Cardiac septum (tissue), 1 donor: ENCODE measurements at regions not wholly inside any gene's neighbourhood (a gene's known extent, or its start where the extent isn't known, plus 50 kb on each side); places are given as distances from the start of the nearest gene placed in this dataset.
"Not testable (repeated sequence)": the region's sequence is repeated elsewhere in the genome, so short reads cannot be mapped to it uniquely, and the experiment has no call there.

ENCODE experiments used
- DNase-seq: peaks from one replicate; pipeline ENCODE4 v3.0.0-alpha.2; 2020; ENCODE audit warnings: low spot score
- intact Hi-C: fragments of 100-400 bp; cut with DNase I; formaldehyde crosslinking; loops from one replicate; pipeline ENCODE4 v1.14.0; 2022
- donor health status: DM: no; HTN: no; CAD: no.

DNA sequence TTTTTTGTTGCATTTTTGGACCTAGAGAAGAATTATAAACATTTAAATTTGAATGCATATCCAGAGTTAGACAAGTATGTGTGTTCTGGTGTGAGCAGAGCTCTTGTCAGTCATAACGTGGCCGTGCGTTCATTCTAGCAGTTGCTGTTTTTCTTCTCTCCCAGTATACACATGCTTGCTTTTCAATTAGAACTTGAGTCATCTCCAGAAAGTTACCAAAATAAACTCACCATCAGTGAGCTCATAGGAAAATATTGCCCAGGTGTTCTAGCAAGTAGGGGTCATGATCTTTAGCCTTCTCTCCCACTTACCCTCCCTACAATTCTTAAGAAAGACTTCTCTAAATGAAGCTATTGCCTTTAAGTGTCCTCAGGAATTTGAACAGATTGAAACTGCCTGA, 247.5 kb upstream of the TUT7 start:
- no peak for DNase-seq
- intact Hi-C loops: no loop called here

DNA sequence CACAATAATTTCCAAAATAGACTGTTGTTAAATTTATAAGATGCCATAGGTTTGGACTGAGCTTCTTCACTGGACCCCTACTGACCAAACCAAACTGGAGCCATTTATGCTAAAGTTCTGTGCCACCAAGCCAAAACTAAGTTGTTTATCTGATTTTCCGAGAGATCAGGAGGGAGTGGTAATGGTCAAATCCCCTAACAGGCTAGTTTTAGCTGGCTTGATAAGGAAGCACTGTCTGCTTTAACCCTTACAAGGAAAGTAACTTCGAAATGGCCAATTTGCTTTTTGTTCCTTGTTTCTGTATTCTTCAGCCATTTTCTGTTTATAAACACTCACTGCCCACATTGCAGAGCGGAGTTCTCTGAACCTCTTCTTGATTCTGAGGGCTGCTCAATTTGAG, 246.8 kb upstream of the TUT7 start:
- intact Hi-C loops: no loop called here
- no peak for DNase-seq

DNA sequence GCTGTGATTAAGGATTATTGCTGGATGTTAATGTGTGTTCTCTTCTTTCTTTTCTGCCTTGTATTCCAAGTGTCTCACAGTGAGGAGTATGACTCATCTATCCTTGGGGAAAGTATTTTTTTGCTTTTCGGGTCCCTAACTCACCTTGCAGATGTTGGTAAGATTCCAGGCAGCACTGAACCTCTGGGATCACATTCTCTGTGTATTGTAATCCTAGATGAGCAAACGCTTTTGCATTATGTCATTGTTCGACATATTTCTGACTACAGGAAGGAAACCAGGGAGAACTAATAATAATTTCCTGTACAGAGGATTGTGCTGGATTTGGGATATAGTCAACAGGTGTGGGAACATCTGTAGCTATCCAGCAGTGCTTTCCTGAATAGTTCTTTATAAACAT, 246.1 kb upstream of the TUT7 start:
- no peak for DNase-seq
- intact Hi-C loops: no loop called here

DNA sequence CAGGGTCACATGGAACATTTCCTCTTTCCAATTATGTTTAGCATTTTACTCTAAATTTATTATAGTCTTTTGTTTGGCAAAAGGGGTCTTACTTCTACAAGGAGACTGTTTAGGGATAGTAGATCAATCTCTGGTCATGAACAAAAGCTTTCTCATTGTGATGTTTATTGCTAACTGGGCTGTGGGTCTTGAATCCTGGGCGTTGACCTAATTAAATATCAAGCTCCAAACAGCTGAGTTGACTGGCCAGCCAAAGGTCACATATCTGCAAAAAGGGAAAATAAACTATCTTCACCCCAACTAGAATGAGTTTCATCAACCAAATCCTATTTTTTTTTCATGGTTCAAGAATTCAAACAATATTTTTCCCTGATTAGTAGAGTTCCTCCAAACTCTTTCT, 245.4 kb upstream of the TUT7 start:
- intact Hi-C loops: no loop called here
- no peak for DNase-seq

DNA sequence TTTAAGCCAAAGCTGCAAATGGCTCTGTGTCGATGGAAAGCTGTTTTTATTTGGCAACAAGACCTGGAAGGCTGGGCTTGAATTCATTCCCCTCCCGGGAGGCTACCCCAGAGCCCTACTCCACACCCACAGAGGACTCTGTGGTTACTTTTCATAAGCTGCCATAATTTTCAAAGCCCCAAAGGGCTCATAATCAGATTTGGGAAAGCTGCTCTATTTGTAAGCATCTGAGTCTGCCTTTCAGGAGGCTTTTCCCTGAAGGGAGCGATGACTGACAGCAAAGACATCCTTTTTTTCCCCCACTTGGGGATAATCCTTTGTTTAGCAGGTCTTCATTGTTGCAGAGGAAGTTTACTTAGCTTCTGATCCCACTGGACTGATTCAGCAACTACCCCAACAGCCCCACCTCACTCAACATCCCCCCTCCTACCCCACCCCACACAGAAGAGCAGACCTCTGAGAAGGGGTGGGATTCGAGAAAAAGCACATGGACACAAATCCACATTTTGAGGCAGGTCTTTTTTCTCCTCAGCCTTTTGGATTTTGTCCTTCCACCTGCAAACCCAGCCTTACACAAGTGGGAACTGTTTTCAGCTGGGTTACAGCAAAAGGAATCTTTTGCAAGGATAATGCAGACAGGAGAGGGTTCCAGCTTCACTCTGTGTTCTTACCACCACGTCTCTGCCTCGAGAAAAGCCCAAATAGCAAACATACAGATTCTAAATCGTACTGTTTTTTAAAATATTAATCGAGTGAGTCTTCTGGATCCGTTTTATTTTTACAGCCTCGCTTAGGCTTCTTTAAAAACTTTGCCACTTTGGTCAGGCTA, 244.4 kb upstream of the TUT7 start:
- intact Hi-C loops: no loop called here
- DNase-seq: no peak

DNA sequence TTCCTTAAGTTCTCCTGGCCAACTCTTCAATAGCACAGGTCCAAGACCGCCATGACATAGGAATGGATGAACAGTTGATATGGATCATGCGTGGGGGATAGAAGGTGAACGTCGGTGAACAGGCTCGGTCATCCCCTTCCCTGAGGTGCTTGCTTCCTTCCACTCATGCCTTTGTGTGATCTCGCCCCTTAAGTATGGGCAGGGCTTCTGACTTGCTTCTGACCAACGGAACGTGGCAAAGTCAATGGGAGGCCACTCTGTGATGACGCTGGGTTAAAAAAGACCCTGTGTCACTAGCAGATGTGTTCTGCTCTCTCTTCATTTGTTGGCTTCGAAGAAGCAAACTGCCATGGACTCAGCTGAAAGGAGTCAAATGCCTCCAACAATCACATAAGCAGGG, 240.5 kb upstream of the TUT7 start:
- intact Hi-C loops: no loop called here
- DNase-seq: no peak

DNA sequence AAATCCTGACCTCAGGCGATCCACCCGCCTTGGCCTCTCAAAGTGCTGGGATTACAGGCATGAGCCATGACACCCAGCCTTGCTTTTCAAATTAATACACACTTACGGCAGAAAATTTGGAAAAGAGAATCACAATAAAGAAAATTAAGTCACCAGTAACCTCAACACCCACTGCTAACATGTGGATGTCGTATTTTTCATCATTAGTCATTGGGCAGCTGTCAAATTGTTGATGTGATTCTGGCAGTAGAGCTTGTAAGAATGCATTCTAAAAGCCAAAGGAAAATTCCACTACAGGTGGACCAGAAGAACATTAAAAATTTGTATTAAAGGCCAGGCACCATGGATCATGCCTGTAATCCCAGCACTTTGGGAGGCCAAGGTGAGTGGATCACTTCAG, 237.3 kb upstream of the TUT7 start:
- intact Hi-C loops: no loop called here
- DNase-seq: no peak

DNA sequence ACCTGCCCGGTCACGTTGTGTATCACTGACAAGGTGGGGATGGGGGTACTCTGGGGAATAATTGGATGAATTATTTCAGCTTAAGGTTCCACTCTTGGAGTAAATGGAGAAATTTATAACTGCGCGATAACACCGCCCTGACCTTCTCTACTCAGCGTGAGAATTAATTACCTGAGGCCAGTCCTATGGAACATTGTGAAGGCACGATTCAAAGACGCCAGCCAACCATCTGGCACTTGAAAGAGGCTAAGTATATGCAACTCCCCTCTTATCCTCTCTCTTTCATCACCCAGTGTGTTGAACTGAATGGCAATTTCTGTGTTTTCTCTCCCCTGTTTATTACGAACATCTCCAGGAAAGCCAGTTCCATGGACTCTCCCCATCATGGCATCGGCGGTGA, 235.5 kb upstream of the TUT7 start:
- intact Hi-C loops: no loop called here
- no peak for DNase-seq

DNA sequence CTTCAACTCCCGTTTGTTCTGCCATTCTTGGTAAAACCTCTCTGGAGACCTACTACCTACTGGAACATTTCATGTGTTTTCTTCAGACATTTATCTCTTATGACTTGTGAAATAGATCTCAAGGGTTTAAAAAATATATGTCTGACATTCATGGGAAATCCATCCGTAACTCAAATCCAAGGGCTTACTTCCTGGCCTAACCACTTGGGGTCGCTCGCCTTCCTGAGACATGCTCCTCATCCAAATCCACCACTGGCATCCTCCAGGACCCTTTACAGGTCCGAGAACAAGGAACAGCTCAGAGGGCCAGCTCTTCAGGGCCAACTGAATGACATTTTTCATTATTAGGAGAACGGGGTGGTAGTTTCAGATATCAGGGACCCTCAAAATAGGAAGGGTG, 235.1 kb upstream of the TUT7 start:
- DNase-seq: no peak

DNA sequence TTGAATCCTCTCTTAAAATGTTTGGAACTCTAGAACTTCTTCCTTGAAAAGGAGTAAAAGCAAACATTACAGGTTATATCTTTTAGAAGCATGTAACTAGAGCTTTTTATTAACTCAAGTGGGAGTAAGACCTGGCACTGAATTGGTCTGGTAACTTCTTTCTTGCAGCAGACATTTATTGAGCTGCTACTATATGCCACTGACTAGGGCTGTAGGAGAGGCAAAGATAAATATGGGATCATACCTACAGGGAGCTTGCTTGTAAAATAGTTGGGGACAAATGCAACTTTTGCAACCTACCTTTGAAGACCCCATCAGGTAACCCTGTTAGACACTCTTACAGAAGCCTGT, 231.9 kb upstream of the TUT7 start:
- intact Hi-C loops: no loop called here
- no peak for DNase-seq

More for the DNA sequence above, 235.1 kb upstream of the TUT7 start:
- intact Hi-C loops: no loop called here

DNA sequence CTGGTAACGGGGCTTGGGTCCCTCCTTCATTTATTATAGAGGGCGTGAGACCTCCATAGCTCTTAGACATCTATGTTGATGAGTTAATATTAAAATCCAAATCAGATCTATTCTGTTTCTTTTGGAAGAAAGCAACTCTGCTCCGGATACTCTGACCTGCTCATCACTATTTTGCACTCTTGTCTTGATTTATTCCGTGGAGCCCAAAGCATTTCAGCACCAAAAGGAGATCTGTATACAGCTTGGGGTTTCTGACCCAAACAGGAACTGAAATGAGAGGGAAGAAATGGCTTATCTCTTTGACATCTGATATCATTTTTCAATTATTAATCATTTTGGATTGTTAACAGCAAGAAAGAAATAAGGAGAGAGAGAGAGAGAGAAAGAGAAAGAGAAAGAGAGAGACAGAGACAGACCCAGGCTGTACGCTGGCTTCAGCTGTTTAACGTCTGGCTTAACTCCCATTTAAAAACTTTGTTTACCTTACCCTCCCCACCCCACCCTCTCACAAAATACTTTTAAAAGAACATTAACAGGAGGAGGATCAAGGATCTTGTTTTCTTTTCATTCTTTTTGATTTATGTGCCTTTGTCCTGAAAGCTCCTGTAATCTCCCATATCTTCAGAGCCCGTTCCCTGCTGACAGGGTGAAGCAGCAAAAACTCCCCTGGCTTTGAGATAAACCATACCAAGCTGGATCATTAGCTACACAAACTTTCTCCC, 231.4 kb upstream of the TUT7 start:
- intact Hi-C loops: no loop called here
- no peak for DNase-seq

DNA sequence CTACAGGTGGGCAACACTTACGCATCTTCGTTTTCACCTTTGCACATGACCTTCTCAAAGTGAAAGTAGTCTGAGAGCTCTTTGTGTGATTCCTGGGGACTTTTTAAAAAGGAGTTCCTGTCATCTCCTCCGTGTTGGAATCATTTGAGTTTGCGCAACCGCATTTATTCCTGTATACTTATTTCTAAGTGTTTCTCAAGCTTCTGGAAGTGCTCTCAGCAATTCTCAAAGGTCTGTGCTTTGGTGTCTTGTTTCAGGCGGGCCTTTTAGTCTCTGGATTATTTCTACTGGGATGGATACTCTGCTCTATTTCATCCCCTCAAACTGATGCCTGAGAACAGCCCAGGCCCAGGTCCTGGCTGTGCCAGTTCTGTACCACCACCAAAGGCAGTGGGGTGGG, 226.5 kb upstream of the TUT7 start:
- no peak for DNase-seq
- intact Hi-C loops: no loop called here

DNA sequence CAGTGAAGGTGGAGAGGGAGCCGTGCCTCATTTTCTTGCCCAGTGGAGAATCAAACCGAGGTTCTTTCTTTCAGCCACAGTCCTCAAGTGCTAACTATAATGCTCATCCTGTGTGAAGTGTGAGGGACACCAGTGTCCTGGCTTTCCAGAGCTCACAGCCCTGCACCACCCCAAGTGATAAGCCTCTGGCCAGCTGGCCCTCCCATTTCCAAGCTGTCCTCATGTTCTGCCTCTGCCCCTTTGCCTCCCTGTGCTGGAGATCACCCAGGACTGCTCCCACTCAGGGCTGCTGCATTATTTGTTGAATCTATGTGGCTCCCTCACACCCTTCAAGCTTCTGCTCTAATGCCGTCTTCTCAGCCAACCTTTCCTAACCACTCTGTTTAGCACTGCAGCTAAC, 224.5 kb upstream of the TUT7 start:
- intact Hi-C loops: no loop called here
- DNase-seq: no peak

DNA sequence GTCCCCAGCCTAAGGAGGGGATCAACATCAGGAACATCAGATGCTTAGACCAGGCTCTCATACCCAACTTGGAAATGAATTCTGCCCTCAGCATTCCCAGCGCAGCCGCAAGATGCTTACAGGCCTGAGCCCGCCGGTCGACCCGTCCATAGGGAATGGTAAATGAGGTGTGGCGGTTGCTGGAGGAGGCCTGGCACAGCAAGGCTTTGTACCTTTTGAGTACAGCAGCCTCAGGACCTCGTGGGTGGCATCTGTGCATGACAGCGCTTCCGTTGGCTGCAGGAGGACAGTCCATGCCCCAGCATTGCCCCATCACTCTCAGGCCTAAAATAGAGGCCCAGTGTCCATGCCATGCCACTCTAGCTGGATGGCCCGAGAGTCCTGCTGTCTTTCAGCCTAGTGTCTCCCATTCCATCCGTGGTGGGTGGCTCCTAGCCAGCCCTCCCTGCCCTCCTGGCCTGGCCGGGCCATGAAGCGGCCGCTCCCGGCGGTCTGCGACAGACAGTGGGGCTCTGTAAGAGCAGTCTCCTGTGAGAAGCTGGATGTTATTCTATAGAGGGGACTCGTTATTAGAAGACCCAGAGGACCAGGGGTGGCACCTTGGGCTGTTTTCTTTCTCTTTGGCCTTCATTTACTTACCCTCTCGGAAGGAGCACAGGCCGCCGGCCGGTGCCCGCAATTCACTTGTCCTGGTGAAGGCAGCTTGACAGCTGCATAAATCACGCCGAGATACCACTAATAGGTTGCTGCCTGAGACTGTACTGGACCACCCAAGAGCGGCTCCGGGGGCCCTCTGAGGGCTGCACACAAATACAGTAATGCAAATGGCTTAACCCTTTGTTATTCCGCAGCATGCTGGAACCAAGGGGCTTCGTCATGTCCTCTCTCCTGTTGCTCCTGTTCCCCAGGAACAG, 223.5 kb upstream of the TUT7 start:
- no peak for DNase-seq
- intact Hi-C loops: no loop called here

DNA sequence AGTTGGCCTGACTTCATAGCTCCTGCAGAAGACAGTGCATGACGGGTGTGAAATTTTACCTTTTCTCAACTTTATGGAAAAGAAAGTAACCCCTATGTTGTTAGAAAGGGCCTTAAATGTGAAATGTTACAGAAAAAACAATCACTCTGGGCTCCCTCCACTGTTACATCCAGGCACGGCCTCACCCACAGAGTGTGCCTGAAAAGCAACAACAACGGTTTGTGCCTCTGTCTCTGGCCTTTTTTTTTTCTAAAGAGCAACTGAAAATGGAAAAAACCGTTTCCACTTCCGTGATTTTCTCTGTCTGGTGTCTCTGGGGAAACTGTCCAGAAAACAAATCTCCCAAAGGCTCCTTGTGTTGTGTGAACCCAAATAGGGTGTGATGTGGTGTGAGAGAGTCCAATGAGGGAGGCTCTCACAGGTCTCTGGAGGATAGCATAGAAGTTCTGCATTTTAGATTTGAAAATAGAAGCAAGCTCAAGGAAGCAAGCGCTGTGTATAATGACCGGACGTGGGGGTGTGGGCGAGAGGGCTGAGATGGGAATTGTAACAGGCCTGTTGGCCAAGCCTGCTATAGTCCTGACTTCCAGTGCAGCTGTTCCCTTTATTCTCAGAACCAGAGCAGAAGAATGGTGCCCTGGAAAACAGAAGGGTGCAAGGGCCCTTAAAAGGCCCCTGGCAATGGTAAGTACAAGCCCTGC, 221.8 kb upstream of the TUT7 start:
- intact Hi-C loops: no loop called here
- DNase-seq: no peak

DNA sequence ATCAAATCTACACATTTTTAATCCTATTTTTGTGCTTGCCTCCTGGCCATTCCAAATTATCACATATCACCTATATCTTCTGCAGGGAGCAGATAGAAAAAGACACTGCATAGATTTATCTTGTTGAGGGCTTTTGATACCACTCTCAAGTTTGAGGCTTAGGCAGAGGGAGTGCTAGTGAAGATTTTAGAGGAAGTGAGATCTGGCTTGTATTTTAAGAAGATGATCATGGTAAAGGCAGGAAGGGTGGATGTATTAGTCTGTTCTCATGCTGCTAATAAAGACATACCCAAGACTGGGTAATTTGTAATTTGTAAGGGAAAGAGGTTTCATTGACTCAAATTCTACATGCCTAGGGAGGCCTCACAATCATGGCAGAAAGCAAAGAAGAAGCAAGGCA, 220.9 kb upstream of the TUT7 start:
- intact Hi-C loops: no loop called here
- DNase-seq: no peak

DNA sequence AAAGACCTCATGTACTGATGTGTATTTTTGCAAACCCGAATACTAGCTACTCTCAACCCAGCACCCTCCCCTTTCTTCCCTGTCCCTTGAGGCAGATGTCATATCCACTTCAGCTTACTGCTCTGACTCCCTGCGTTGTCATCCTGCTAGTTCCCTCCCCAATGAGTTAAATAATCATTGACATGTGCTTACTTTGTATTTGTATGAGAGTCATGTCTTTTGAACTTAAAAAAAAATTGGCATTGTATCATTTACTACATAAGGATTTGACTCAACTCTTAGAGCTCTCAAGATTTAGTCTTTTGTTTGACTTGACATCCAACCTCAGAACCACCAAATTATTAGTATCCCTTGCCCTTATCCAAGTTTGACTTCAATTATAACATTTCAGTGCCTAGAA, 219.7 kb upstream of the TUT7 start:
- intact Hi-C loops: no loop called here
- DNase-seq: no peak

DNA sequence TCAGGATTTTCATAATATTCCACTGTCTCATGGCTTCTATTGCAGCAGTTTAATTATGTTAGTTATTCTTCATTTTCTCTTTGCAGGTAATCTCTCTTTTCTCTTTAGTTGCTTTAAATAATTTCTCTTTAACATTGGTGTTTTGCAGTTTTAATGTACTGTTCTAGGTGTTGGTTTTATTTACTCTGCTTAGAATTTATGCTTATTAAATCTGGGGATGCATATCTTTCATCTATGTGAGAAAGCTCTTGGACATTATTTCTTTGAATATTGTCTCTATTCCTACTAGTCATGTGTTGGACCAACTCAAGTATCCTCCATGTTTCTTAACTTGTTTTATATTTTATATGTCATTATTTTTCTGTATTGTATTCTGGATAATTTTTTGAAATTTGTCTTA, 218.7 kb upstream of the TUT7 start:
- DNase-seq: no peak
- intact Hi-C loops: no loop called here

DNA sequence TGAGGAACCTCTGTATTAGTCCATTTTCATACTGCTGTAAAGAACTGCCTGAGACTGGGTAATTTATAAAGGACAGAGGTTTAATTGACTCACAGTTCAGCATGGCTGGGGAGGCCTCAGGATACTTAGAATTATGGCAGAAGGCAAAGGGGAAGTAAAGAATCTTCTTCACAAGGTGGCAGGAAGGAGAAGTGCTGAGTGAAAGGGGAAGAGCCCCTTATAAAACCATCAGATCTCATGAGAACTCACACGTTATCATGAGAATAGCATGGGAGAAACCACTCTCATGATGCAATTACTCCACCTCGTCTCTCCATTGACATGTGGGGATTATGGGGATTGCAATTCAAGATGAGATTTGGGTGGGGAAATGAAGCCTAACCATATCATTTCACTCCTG, 211.4 kb upstream of the TUT7 start:
- DNase-seq, intact Hi-C loops: not testable (repeated sequence)

DNA sequence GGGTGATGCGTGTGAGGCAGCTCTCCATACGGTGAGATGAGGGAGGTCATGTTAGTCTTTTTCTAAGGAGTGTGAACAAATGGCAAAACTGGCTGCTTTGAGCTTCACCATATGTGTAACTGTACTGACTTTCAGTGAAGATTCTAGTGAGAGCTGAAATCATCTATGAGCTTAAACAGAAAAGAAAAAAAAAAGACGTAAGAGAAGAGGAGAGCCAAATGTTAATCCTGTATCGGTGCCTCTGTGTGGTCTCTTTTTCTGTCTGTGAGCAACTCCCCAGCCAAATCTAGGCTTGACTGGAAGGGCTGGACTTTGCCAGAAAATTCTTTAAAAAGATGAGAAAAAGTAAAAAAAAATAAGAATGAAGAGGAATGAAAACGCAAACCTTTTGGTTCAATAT, 209.7 kb upstream of the TUT7 start:
- intact Hi-C loops: no loop called here
- DNase-seq: no peak
